H9 (cell line): ENCODE measurements at regions not wholly inside any gene's neighbourhood (a gene's known extent, or its start where the extent isn't known, plus 50 kb on each side); places are given as distances from the start of the nearest gene placed in this dataset.

ENCODE experiments used
- DNase-seq: peaks from one replicate; pipeline ENCODE4 v3.0.0-alpha.2; 2017
- H2AFZ ChIP-seq: one replicate; pipeline ENCODE4 v1.6.1; 2013; ENCODE audit warnings: mild to moderate bottlenecking, low read length, control low read depth, moderate library complexity
- H2AK5ac ChIP-seq: 2 replicates; pipeline ENCODE4 v1.6.1; 2013; ENCODE audit warnings: low read length, control low read depth, mixed read lengths; ENCODE audit not compliant: insufficient read length
- H2BK120ac ChIP-seq: one replicate; pipeline ENCODE4 v1.6.1; 2013; ENCODE audit warnings: low read depth, mild to moderate bottlenecking, low read length, control low read depth, inconsistent platforms; ENCODE audit not compliant: poor library complexity, severe bottlenecking
- H2BK12ac ChIP-seq: 2 replicates; pipeline ENCODE4 v1.6.1; 2013; ENCODE audit warnings: low read length, control low read depth, mixed read lengths, low read depth; ENCODE audit not compliant: insufficient read length
- H2BK15ac ChIP-seq: 2 replicates; pipeline ENCODE4 v1.6.1; 2013; ENCODE audit warnings: low read depth, low read length, control low read depth
- H2BK20ac ChIP-seq: one replicate; pipeline ENCODE4 v1.6.1; 2013; ENCODE audit warnings: low read depth, mild to moderate bottlenecking, low read length, control low read depth, inconsistent platforms; ENCODE audit not compliant: poor library complexity, severe bottlenecking
- H2BK5ac ChIP-seq: 2 replicates; pipeline ENCODE4 v1.6.1; 2013; ENCODE audit warnings: low read length, control low read depth, mixed read lengths; ENCODE audit not compliant: insufficient read length
- H3K14ac ChIP-seq: 2 replicates; pipeline ENCODE4 v1.6.1; 2013; ENCODE audit warnings: low read length, control low read depth; ENCODE audit not compliant: insufficient read depth
- H3K18ac ChIP-seq: 2 replicates; pipeline ENCODE4 v1.6.1; 2013; ENCODE audit warnings: low read depth, mild to moderate bottlenecking, mixed read lengths, low read length, control low read depth; ENCODE audit not compliant: insufficient read length
- H3K23ac ChIP-seq: 2 replicates; pipeline ENCODE4 v1.6.1; 2013; ENCODE audit warnings: low read length, control low read depth, mixed read lengths, low read depth; ENCODE audit not compliant: insufficient read length
- H3K23me2 ChIP-seq: 2 replicates; pipeline ENCODE4 v1.6.1; 2013; ENCODE audit warnings: low read depth, mild to moderate bottlenecking, mixed read lengths, low read length, control low read depth; ENCODE audit not compliant: insufficient read length, poor library complexity, severe bottlenecking
- H3K27ac ChIP-seq: 2 replicates; pipeline ENCODE4 v1.5.1; 2013; ENCODE audit warnings: low read length, control low read depth, mixed read lengths, low read depth; ENCODE audit not compliant: insufficient read length
- H3K27me3 ChIP-seq: 2 replicates; pipeline ENCODE4 v1.6.1; 2013; ENCODE audit warnings: low read length, control low read depth, inconsistent platforms; ENCODE audit not compliant: insufficient read depth
- H3K4ac ChIP-seq: 2 replicates; pipeline ENCODE4 v1.6.1; 2013; ENCODE audit warnings: low read depth, mild to moderate bottlenecking, control low read depth, inconsistent platforms, low read length, moderate library complexity
- H3K4me1 ChIP-seq: 2 replicates; pipeline ENCODE4 v1.6.1; 2013; ENCODE audit warnings: low read length, control low read depth, inconsistent platforms; ENCODE audit not compliant: insufficient read depth
- H3K4me2 ChIP-seq: 2 replicates; pipeline ENCODE4 v1.6.1; 2013; ENCODE audit warnings: low read length, control low read depth, mixed read lengths; ENCODE audit not compliant: insufficient read length, insufficient read depth
- H3K56ac ChIP-seq: 2 replicates; pipeline ENCODE4 v1.6.1; 2013; ENCODE audit warnings: low read depth, mild to moderate bottlenecking, mixed read lengths, low read length, control low read depth; ENCODE audit not compliant: insufficient read length
- H3K79me1 ChIP-seq: 2 replicates; pipeline ENCODE4 v1.6.1; 2013; ENCODE audit warnings: low read depth, mild to moderate bottlenecking, moderate library complexity, low read length, control low read depth, inconsistent platforms; ENCODE audit not compliant: insufficient read depth, poor library complexity, severe bottlenecking
- H3K79me2 ChIP-seq: 2 replicates; pipeline ENCODE4 v1.6.1; 2013; ENCODE audit warnings: low read length, control low read depth, inconsistent platforms; ENCODE audit not compliant: insufficient read depth
- H3K9ac ChIP-seq: 2 replicates; pipeline ENCODE4 v1.6.1; 2013; ENCODE audit warnings: low read length, control low read depth, mixed read lengths; ENCODE audit not compliant: insufficient read length; ENCODE audit errors: extremely low read depth
- H3K9me3 ChIP-seq: one replicate; pipeline ENCODE4 v1.6.1; 2013; ENCODE audit warnings: low read depth, low read length, inconsistent platforms; ENCODE audit not compliant: control insufficient read depth
- H3T11ph ChIP-seq: one replicate; pipeline ENCODE4 v1.6.1; 2013; ENCODE audit warnings: mild to moderate bottlenecking, low read length, control low read depth, inconsistent platforms
- H4K20me1 ChIP-seq: one replicate; pipeline ENCODE4 v1.6.1; 2013; ENCODE audit not compliant: control insufficient read depth, insufficient read length, insufficient read depth
- H4K5ac ChIP-seq: 2 replicates; pipeline ENCODE4 v1.6.1; 2013; ENCODE audit warnings: low read depth, mild to moderate bottlenecking, mixed read lengths, low read length, control low read depth; ENCODE audit not compliant: insufficient read length
- H4K8ac ChIP-seq: replicated peaks from 2 replicates; pipeline ENCODE4 v1.6.1; 2013; ENCODE audit warnings: low read length, control low read depth, mixed read lengths, low read depth; ENCODE audit not compliant: insufficient read length
- H4K91ac ChIP-seq: 2 replicates; pipeline ENCODE4 v1.6.1; 2013; ENCODE audit warnings: low read depth, mild to moderate bottlenecking, moderate library complexity, mixed read lengths, low read length, control low read depth; ENCODE audit not compliant: insufficient read length
- H3K27ac Mint-ChIP-seq, 3 experiments: 2 replicates in 2 of 3; 3 replicates in 1 of 3; pipeline ENCODE4 v1.8.0; 2020 to 2021; ENCODE audit warnings: mixed read lengths in 3 of 3, mild to moderate bottlenecking in 1 of 3, moderate library complexity in 1 of 3
- H3K27me3 Mint-ChIP-seq: 2 replicates; pipeline ENCODE4 v1.8.0; 2021; ENCODE audit warnings: low read depth, mild to moderate bottlenecking, moderate library complexity, mixed read lengths
- H3K36me3 Mint-ChIP-seq, 3 experiments: 2 replicates in 2 of 3; 3 replicates in 1 of 3; pipeline ENCODE4 v1.8.0; 2020 to 2021; ENCODE audit warnings: low read depth in 3 of 3, mixed read lengths in 3 of 3; ENCODE audit not compliant: insufficient read depth in 1 of 3
- H3K4me1 Mint-ChIP-seq, 2 experiments: 2 replicates each; pipeline ENCODE4 v1.8.0; 2020; ENCODE audit warnings: mixed read lengths in 2 of 2
- H3K4me3 Mint-ChIP-seq, 2 experiments: 2 replicates in 1 of 2; 3 replicates in 1 of 2; pipeline ENCODE4 v1.8.0; 2020 to 2021; ENCODE audit warnings: mild to moderate bottlenecking in 2 of 2, mixed read lengths in 2 of 2, moderate library complexity in 1 of 2
- H3K9me3 Mint-ChIP-seq, 2 experiments: 2 replicates in 1 of 2; 3 replicates in 1 of 2; pipeline ENCODE4 v1.8.0; 2020; ENCODE audit warnings: mild to moderate bottlenecking in 2 of 2, mixed read lengths in 2 of 2, moderate library complexity in 1 of 2
- CTCF ChIP-seq: fragments of 200-600 bp; sonication (generic); conservative IDR thresholded peaks from 3 replicates; pipeline ENCODE4 v1.8.0; 2021; ENCODE audit warnings: antibody characterized with exemption, mild to moderate bottlenecking
- WGBS: extraction: QIAGEN DNeasy Blood & Tissue Kit; methylation state at CpG from one replicate; pipeline ENCODE4 v1.1.7; 2013; ENCODE audit warnings: missing lambda C conversion rate, low lambda C conversion rate, mixed read lengths; ENCODE audit not compliant: insufficient read length; ENCODE audit errors: extremely low coverage; 5-methylcytosine and 5-hydroxymethylcytosine counted together

GRCh38 chr3:70374179-70374578, 61.7 kb upstream of the MDFIC2 start:
- Histone ChIP-seq H4K91ac (no peak overlapping the region), H4K20me1 (no peaks in the 10 kb centered on the region), H2BK15ac (no peak overlapping the region), H2BK120ac (no peak overlapping the region), H3K27ac (no peak overlapping the region), H3K56ac (no peak overlapping the region), H4K5ac (no peak overlapping the region), H3K79me2 (no peaks in the 10 kb centered on the region), H4K8ac (no peak overlapping the region), H3K79me1 (no peaks in the 10 kb centered on the region), H2BK5ac (no peak overlapping the region), H2AK5ac (no peak overlapping the region), H3K14ac (no peak overlapping the region), H3K23me2 (no peaks in the 10 kb centered on the region), H2BK12ac (no peak overlapping the region), H3K18ac (no peak overlapping the region), H3K23ac (no peak overlapping the region), H3K27me3 (no peaks in the 10 kb centered on the region), H2AFZ (no peak overlapping the region), H3K9me3 (no peaks in the 10 kb centered on the region), H3T11ph (no peak overlapping the region), H3K9ac (no peak overlapping the region), H3K4me2 (no peak overlapping the region), H3K4me1 (no peaks in the 10 kb centered on the region), H3K4ac (no peak overlapping the region), H2BK20ac (no peak overlapping the region)
- H3K4me3 Mint-ChIP-seq, result no peak overlapping the region
- no peak for TF ChIP-seq CTCF
- no peak overlapping the region for H3K27ac Mint-ChIP-seq
- no peaks in the 10 kb centered on the region for H3K36me3 Mint-ChIP-seq
- H3K9me3 Mint-ChIP-seq, result peaks cover 0 to 3% of the 10 kb centered on the region in 2 experiments; a peak in 1 of 5 replicates
- WGBS, result no CpG with 5 or more reads among the region's 4 CpGs
- no peaks in the 10 kb centered on the region; the same call in 1 of the 2 replicates for H3K27me3 Mint-ChIP-seq
- no peaks in the 10 kb centered on the region for H3K4me1 Mint-ChIP-seq
- DNase-seq, result no peak
